ENCODE measurements at regions not wholly inside any gene's neighbourhood (a gene's known extent, or its start where the extent isn't known, plus 50 kb on each side); places are given as distances from the start of the nearest gene placed in this dataset.

- RAD21 ChIA-PET (ENCODE audit: unreplicated experiment) = interaction anchor here (1.2 kb wide), 1 partner anchor 132 kb away, joined by 3 read pairs; no protein-coding TSS in a partner anchor
- no peak overlapping the region for H3K4me3 ChIP-seq
- 17% methylated on average over 9 of the region's 9 CpGs for WGBS (ENCODE audit: insufficient coverage, insufficient replicate concordance, low lambda C conversion rate, missing lambda C conversion rate)
These were observed 55.9 kb upstream of the KLF9 start for GRCh38 chr9:70470050-70471015.

More at GRCh38 chr9:70470050-70471015, 55.9 kb upstream of the KLF9 start:
- no peak overlapping the region for H3K4me2 ChIP-seq (ENCODE audit: control insufficient read depth, insufficient read depth)
- TF ChIP-seq IRF5 (IDR thresholded peaks at IDR 0.05; ENCODE audit: borderline replicate concordance) (no peak), ZNF384 (IDR thresholded peaks at IDR 0.05; ENCODE audit: borderline replicate concordance, low read depth, low read length) (no peak), ZNF207 (IDR thresholded peaks at IDR 0.05; ENCODE audit: borderline replicate concordance) (no peak), ASH2L (IDR thresholded peaks at IDR 0.05; ENCODE audit: borderline replicate concordance, low read depth) (no peak), FOS (IDR thresholded peaks at IDR 0.05; ENCODE audit: borderline replicate concordance, extremely low read depth, insufficient read length) (no peak), MYB (IDR thresholded peaks at IDR 0.05; ENCODE audit: borderline replicate concordance, low read depth, low read length) (no peak), CREM (IDR thresholded peaks at IDR 0.05; ENCODE audit: low read depth) (no peak), POLR2A (IDR thresholded peaks at IDR 0.05; ENCODE audit: low read depth, low read length) (no peak)
- intact Hi-C loops (cut with micrococcal nuclease; ENCODE audit: unreplicated experiment) (no loop called here), in situ Hi-C loops (cut with MboI) (no loop called here)
- no peaks in the 10 kb centered on the region for H3K9me3 ChIP-seq (replicated peaks; ENCODE audit: control insufficient read depth, insufficient read depth, low read length)
- no peaks in the 10 kb centered on the region for H3K79me2 ChIP-seq (ENCODE audit: control insufficient read depth, insufficient read depth, low read length)
- no peaks in the 10 kb centered on the region for H4K20me1 ChIP-seq (ENCODE audit: control insufficient read depth, insufficient read depth)
- ChIA-PET CTCF (interaction anchor here (0.7 to 1.0 kb wide), 3 partner anchors 48 to 132 kb away, joined by 3 read pairs; no protein-coding TSS in a partner anchor), POLR2A (interaction anchor here (0.7 kb wide), 1 partner anchor 213 kb away, joined by 3 read pairs; no protein-coding TSS in a partner anchor), SMC1A (ENCODE audit: uncharacterized antibody, unreplicated experiment) (interaction anchor here (0.6 to 0.7 kb wide), 2 partner anchors 20 to 130 kb away, joined by 3 read pairs; no protein-coding TSS in a partner anchor)
- H2AFZ ChIP-seq (ENCODE audit: control insufficient read depth, low read depth, low read length) = no peak overlapping the region
- no TSS peak for BruUV-seq (replicated peaks)
- H3K9ac ChIP-seq (ENCODE audit: control insufficient read depth, insufficient read depth, low read length) = no peak overlapping the region
- no peaks in the 10 kb centered on the region for H3K4me1 ChIP-seq (ENCODE audit: control insufficient read depth, insufficient read depth, low read length)
- H3K36me3 ChIP-seq (ENCODE audit: control insufficient read depth in 2 of 2, insufficient read depth in 2 of 2, low read length in 1 of 2) = no peaks in the 10 kb centered on the region
- FAIRE-seq (no peak), DNase-seq (ENCODE audit: low read depth, low spot score) (no peak), ATAC-seq (no peak)
- H3K27me3 ChIP-seq (replicated peaks in 1 of 2; ENCODE audit: control insufficient read depth in 2 of 2, insufficient read depth in 2 of 2, low read length in 1 of 2) = peaks cover 0 to 2% of the 10 kb centered on the region in 2 experiments; a peak in 2 of 4 replicates
- no peak overlapping the region for H3K27ac ChIP-seq (ENCODE audit: control insufficient read depth, insufficient read depth)
